ENCODE measurements at regions not wholly inside any gene's neighbourhood (a gene's known extent, or its start where the extent isn't known, plus 50 kb on each side); places are given as distances from the start of the nearest gene placed in this dataset.

- Histone ChIP-seq H3K4me3 (no peak overlapping the region), H3K9me3 (no peaks in the 10 kb centered on the region), H3K4me2 (no peak overlapping the region), H3K4me1 (peaks cover 33% of the 10 kb centered on the region), H3K27ac (no peak overlapping the region)
- TF ChIP-seq ZNF302 (CRISPR knock-in tag; IDR thresholded peaks at IDR 0.05) (no peak), TFCP2L1 (CRISPR knock-in tag; IDR thresholded peaks at IDR 0.05) (no peak), HOXA7 (CRISPR knock-in tag; IDR thresholded peaks at IDR 0.05) (no peak), MAX (IDR thresholded peaks at IDR 0.05) (no peak), KDM5A (IDR thresholded peaks at IDR 0.05) (no peak), E2F6 (IDR thresholded peaks at IDR 0.05; ENCODE audit: borderline replicate concordance, low read depth) (no peak), JUNB (IDR thresholded peaks at IDR 0.05) (no peak), RARB (CRISPR knock-in tag; IDR thresholded peaks at IDR 0.05) (no peak), FOXS1 (CRISPR knock-in tag; IDR thresholded peaks at IDR 0.05) (no peak), TP53 (CRISPR knock-in tag; IDR thresholded peaks at IDR 0.05) (no peak), HOXB13 (CRISPR knock-in tag; IDR thresholded peaks at IDR 0.05; ENCODE audit: low read depth) (no peak), KDM1A (IDR thresholded peaks at IDR 0.05; ENCODE audit: low read depth) (no peak)
- CTCF ChIA-PET = interaction anchor here (1.5 kb wide), 1 partner anchor 12 kb away, joined by 6 read pairs; no protein-coding TSS in a partner anchor
- no peak for ATAC-seq
- 94% methylated on average over 4 of the region's 4 CpGs for WGBS (ENCODE audit: missing lambda C conversion rate)
- FAIRE-seq = no peak
- POLR2A ChIA-PET = no interaction called here
- DNase-seq (ENCODE audit: low read depth in 1 of 2, low spot score in 1 of 2) = no peak
Measured at GRCh38 chr6:56856036-56856580, 98.8 kb upstream of the BEND6 start.

- Histone ChIP-seq H3K4me2 (no peak overlapping the region), H3K4me3 (no peak overlapping the region), H3K27ac (no peak overlapping the region), H3K9me3 (no peaks in the 10 kb centered on the region), H3K4me1 (peaks cover 34% of the 10 kb centered on the region)
- no peak for DNase-seq (ENCODE audit: low read depth in 1 of 2, low spot score in 1 of 2)
- FAIRE-seq = no peak
- TF ChIP-seq GATA3 (IDR thresholded peaks at IDR 0.05; ENCODE audit: borderline replicate concordance) (no peak), FOSL2 (IDR thresholded peaks at IDR 0.05) (no peak), FOSL2 (CRISPR knock-in tag; IDR thresholded peaks at IDR 0.05) (no peak), POLR2A (IDR thresholded peaks at IDR 0.05; ENCODE audit: low read length) (no peak), RNF2 (IDR thresholded peaks at IDR 0.05; ENCODE audit: borderline replicate concordance, low read depth) (no peak), PBX3 (IDR thresholded peaks at IDR 0.05) (no peak), SMC3 (IDR thresholded peaks at IDR 0.05) (no peak), RCOR1 (IDR thresholded peaks at IDR 0.05; ENCODE audit: low read depth, low read length) (no peak), HDAC2 (IDR thresholded peaks at IDR 0.05) (no peak), NFE2L2 (conservative IDR thresholded peaks at IDR 0.05; ENCODE audit: low read length) (no peak), REST (IDR thresholded peaks at IDR 0.05) (no peak), HOXB13 (CRISPR knock-in tag; IDR thresholded peaks at IDR 0.05; ENCODE audit: low read depth) (no peak), ATOH8 (CRISPR knock-in tag; IDR thresholded peaks at IDR 0.05; ENCODE audit: low read depth) (no peak), RARB (CRISPR knock-in tag; IDR thresholded peaks at IDR 0.05) (no peak), CBX8 (IDR thresholded peaks at IDR 0.05) (no peak), MYC (IDR thresholded peaks at IDR 0.05; ENCODE audit: borderline replicate concordance, low read length) (no peak), PHF8 (IDR thresholded peaks at IDR 0.05; ENCODE audit: borderline replicate concordance, low read depth) (no peak)
- 94% methylated on average over 2 of the region's 2 CpGs for WGBS (ENCODE audit: missing lambda C conversion rate)
- no peak for ATAC-seq
- POLR2A ChIA-PET = no interaction called here
- CTCF ChIA-PET = interaction anchor here (0.7 to 7.8 kb wide), 3 partner anchors 9 to 143 kb away, joined by 3 to 67 read pairs (median 3); no protein-coding TSS in a partner anchor
Measured at GRCh38 chr6:56854086-56854485, 100.8 kb upstream of the BEND6 start.
